Omental fat pad (tissue), 3 donors: ENCODE measurements at regions not wholly inside any gene's neighbourhood (a gene's known extent, or its start where the extent isn't known, plus 50 kb on each side); places are given as distances from the start of the nearest gene placed in this dataset.
"Not testable (repeated sequence)": the region's sequence is repeated elsewhere in the genome, so short reads cannot be mapped to it uniquely, and the experiment has no call there.

Experiments used
- ATAC-seq: fragments of 150-250 bp; one replicate; pipeline ENCODE4 v1.9.1; 2016; ENCODE audit warnings: mild to moderate bottlenecking, moderate library complexity; ENCODE audit not compliant: low FRiP score
- DNase-seq: peaks from one replicate; pipeline ENCODE4 v3.0.0-alpha.2; 2019; ENCODE audit warnings: low spot score
- CTCF ChIP-seq, 3 donors: fragments of 450-650 bp; IDR thresholded peaks; one replicate each; pipeline ENCODE4 v1.5.1; 2016 to 2017; ENCODE audit warnings: antibody characterized with exemption in 3 of 3, mild to moderate bottlenecking in 3 of 3, moderate library complexity in 2 of 3

- TF ChIP-seq CTCF (IDR thresholded peaks at IDR 0.05): no peak
- ATAC-seq (no peak), DNase-seq (no peak)
These were observed 291.5 kb downstream of the FAM72C start for GRCh38 chr1:143680304-143680703.

GRCh38 chr1:143672983-143673382, 298.8 kb downstream of the FAM72C start:
- DNase-seq: no peak
- no peak for TF ChIP-seq CTCF (IDR thresholded peaks at IDR 0.05)
- ATAC-seq: no peak

GRCh38 chr1:143667730-143668129, 304.1 kb downstream of the FAM72C start:
- DNase-seq (no peak), ATAC-seq (no peak)
- no peak for TF ChIP-seq CTCF (IDR thresholded peaks at IDR 0.05)

GRCh38 chr1:143666851-143667250, 304.9 kb downstream of the FAM72C start:
- DNase-seq: no peak
- no peak for ATAC-seq
- TF ChIP-seq CTCF (IDR thresholded peaks at IDR 0.05): no peak

DNA sequence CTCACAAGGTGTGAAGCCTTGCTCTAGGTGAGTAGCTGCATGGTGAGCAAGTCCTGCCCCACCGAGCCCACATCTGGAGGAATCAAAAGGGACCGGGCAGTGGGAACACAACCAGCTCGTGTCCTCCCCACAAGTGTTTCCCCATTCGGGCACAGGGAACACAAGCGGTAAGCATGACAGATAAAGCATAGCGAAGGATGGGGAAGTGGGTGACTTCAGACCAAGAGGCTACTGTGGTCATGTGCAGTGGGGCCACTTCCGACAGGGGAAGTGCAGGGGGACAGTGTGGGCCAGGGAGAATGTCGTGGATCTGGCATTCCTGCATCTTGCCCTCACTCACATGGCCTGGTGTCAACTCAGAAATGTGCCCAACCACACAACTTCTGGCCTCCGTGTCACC, 306.2 kb downstream of the FAM72C start:
- DNase-seq: no peak
- no peak for ATAC-seq
- TF ChIP-seq CTCF (IDR thresholded peaks at IDR 0.05): no peak

DNA sequence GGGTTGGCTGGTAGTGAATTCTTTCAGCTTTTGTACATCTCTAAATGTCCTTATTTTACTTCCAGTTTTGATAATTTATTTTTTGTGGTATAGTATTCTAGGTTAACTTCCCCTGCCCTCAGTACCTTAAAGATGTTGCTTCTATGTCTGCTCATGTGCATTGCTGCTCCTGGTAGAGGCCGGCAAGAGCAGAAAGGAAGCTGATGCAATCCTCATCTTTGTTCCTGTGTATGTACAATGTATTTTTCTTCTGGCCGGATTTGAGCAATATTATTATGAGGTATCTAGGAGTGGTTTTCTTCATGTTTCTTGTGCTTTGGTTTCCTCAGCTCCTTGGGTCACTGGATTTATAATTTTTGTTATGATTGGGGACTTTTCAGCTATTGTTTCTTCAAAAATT, 308.7 kb downstream of the FAM72C start:
- not testable (repeated sequence) for DNase-seq, ATAC-seq

DNA sequence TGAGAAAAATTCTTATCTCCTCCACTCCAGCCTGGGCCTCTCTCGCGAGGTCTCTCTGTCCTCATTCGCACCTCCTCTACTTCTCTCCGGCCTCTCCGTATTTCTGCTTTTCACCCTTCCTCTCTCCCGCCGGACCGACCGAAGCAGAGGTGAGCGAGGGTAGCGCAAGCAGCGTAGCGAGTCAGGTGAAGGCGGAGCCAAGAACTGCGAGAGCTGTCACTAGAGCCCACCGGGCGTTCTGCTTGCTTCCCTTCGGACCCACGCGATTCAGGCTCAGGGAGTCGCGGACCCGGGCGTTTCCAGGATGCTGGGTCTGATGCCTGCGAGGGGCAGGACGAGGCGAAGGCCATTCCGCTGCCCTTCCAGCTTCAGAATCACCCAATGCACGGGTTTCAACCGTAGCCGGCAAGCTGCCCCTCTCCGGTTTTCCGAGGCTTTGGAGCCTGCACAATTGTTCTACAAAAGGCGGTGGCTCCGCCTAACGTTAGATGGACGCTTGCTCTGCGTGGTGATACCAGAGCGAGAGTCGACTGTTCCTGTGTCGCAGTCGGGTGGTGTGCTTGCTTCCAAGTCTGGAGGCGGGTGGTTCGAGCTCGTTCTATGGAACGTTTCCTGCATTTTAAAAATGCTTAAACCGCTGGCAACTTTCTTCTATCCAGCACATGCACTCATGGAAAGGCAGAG, 310.2 kb downstream of the FAM72C start:
- ATAC-seq (no peak), DNase-seq (no peak)
- TF ChIP-seq CTCF (IDR thresholded peaks at IDR 0.05): no peak
